ENCODE measurements at regions not wholly inside any gene's neighbourhood (a gene's known extent, or its start where the extent isn't known, plus 50 kb on each side); places are given as distances from the start of the nearest gene placed in this dataset.

DNA sequence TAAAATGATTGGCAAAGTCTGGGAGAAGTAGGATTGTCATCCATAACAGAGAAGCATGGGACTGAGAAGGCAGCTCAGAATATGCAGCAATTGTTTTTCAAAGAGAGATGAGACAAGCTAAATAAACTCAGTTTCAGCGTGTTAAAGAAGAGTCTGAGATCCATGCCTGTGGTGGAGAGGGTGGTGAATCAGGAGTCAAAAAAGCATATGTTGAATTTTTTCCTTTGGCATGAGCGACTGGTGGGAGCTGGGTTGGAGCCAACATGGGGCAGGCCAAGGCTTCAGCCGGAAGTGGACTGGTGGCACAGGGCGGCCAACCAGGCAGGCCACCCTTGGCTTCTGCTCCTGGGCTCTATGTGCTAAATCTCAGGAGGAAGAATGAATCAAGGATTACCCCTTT is 102.0 kb downstream of the SST start:
- CTCF ChIA-PET = no interaction called here

More for the DNA sequence above, 102.0 kb downstream of the SST start:
- Histone ChIP-seq H3K4me2 (ENCODE audit: insufficient read depth, low read length) (no peak overlapping the region), H3K79me2 (ENCODE audit: control insufficient read depth, insufficient read depth, low read length) (no peaks in the 10 kb centered on the region), H3K4me1 (ENCODE audit: control insufficient read depth, extremely low read depth, insufficient read depth, low read length) (no peaks in the 10 kb centered on the region), H3K9me3 (replicated peaks; ENCODE audit: control insufficient read depth, insufficient read depth, low read length) (no peaks in the 10 kb centered on the region), H3K27me3 (ENCODE audit: control insufficient read depth in 2 of 2, insufficient read depth in 2 of 2, low read length in 2 of 2) (no peaks in the 10 kb centered on the region), H3K36me3 (ENCODE audit: control insufficient read depth in 2 of 2, extremely low read depth in 1 of 2, insufficient read depth in 2 of 2, low read length in 2 of 2) (no peaks in the 10 kb centered on the region), H3K27ac (ENCODE audit: insufficient read depth, low read depth, low read length) (no peak overlapping the region), H3K9ac (replicated peaks; ENCODE audit: extremely low read depth, insufficient read depth, low read length) (no peak overlapping the region), H3K9me1 (replicated peaks; ENCODE audit: control insufficient read depth, extremely low read depth, insufficient read depth, low read length) (no peaks in the 10 kb centered on the region), H2AFZ (ENCODE audit: low read depth, low read length) (no peak overlapping the region), H3K4me3 (replicated peaks in 1 of 3; ENCODE audit: insufficient read depth in 1 of 3, low read depth in 1 of 3, low read length in 3 of 3) (no peak overlapping the region), H4K20me1 (replicated peaks; ENCODE audit: control insufficient read depth, extremely low read depth, insufficient read depth, low read length) (no peaks in the 10 kb centered on the region)
- FAIRE-seq (no peak), DNase-seq (ENCODE audit: low read depth, low spot score) (no peak)
- TF ChIP-seq JUN (IDR thresholded peaks at IDR 0.05; ENCODE audit: borderline replicate concordance, insufficient read depth, insufficient read length, low read depth) (no peak), FOS (IDR thresholded peaks at IDR 0.05; ENCODE audit: borderline replicate concordance, insufficient read depth, low read length) (no peak), POLR2A (IDR thresholded peaks at IDR 0.05; ENCODE audit: low read depth, low read length) (no peak), POLR2AphosphoS5 (IDR thresholded peaks at IDR 0.05; ENCODE audit: insufficient read depth, low read depth, low read length) (no peak), EZH2 (IDR thresholded peaks at IDR 0.05; ENCODE audit: borderline replicate concordance, low read depth, low read length, severe bottlenecking) (no peak), MYC (IDR thresholded peaks at IDR 0.05; ENCODE audit: low read depth, low read length) (no peak), GATA2 (IDR thresholded peaks at IDR 0.05; ENCODE audit: insufficient read depth, insufficient read length, low read depth, low read length) (no peak)
- TF ChIP-seq, protein P1, sequence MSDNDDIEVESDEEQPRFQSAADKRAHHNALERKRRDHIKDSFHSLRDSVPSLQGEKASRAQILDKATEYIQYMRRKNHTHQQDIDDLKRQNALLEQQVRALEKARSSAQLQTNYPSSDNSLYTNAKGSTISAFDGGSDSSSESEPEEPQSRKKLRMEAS (IDR thresholded peaks at IDR 0.05; ENCODE audit: insufficient read depth, insufficient read length) = no peak
- TF ChIP-seq, protein P2, sequence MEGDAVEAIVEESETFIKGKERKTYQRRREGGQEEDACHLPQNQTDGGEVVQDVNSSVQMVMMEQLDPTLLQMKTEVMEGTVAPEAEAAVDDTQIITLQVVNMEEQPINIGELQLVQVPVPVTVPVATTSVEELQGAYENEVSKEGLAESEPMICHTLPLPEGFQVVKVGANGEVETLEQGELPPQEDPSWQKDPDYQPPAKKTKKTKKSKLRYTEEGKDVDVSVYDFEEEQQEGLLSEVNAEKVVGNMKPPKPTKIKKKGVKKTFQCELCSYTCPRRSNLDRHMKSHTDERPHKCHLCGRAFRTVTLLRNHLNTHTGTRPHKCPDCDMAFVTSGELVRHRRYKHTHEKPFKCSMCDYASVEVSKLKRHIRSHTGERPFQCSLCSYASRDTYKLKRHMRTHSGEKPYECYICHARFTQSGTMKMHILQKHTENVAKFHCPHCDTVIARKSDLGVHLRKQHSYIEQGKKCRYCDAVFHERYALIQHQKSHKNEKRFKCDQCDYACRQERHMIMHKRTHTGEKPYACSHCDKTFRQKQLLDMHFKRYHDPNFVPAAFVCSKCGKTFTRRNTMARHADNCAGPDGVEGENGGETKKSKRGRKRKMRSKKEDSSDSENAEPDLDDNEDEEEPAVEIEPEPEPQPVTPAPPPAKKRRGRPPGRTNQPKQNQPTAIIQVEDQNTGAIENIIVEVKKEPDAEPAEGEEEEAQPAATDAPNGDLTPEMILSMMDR (IDR thresholded peaks at IDR 0.05; ENCODE audit: extremely low read depth in 1 of 2, insufficient read depth in 1 of 2, low read depth in 1 of 2, low read length in 2 of 2) = no peak
- POLR2A ChIA-PET = no interaction called here
- intact Hi-C loops (cut with micrococcal nuclease) (no loop called here), dilution Hi-C loops (cut with MboI; ENCODE audit: extremely low pct_ligation_motif_present, low sequenced_read_pairs) (no loop called here)
- BruUV-seq (replicated peaks) = no TSS peak
